SJSA1 (cell line): ENCODE measurements at regions not wholly inside any gene's neighbourhood (a gene's known extent, or its start where the extent isn't known, plus 50 kb on each side); places are given as distances from the start of the nearest gene placed in this dataset.

ENCODE experiments used
- DNase-seq, 2 experiments: peaks; one replicate each; pipeline ENCODE4 v3.0.0-alpha.2; 2015 to 2020; ENCODE audit warnings: low spot score in 2 of 2, low read depth in 1 of 2
- H3K27ac ChIP-seq: fragments of 250-450 bp; sonication (Bioruptor Pico); 2 replicates; pipeline ENCODE4 v1.5.1; 2020; ENCODE audit warnings: mild to moderate bottlenecking, moderate library complexity
- H3K27me3 ChIP-seq: fragments of 250-450 bp; sonication (Bioruptor Pico); replicated peaks from 2 replicates; pipeline ENCODE4 v1.5.1; 2020; ENCODE audit warnings: mild to moderate bottlenecking, moderate library complexity
- H3K36me3 ChIP-seq: fragments of 250-450 bp; sonication (Bioruptor Pico); 2 replicates; pipeline ENCODE4 v1.5.1; 2020; ENCODE audit warnings: mild to moderate bottlenecking
- H3K4me1 ChIP-seq: fragments of 250-450 bp; sonication (Bioruptor Pico); replicated peaks from 2 replicates; pipeline ENCODE4 v1.6.1; 2021; ENCODE audit warnings: mild to moderate bottlenecking
- H3K4me3 ChIP-seq: fragments of 250-450 bp; sonication (Bioruptor Pico); 2 replicates; pipeline ENCODE4 v1.5.1; 2020; ENCODE audit warnings: mild to moderate bottlenecking
- H3K9me3 ChIP-seq: fragments of 250-450 bp; sonication (Bioruptor Pico); replicated peaks from 2 replicates; pipeline ENCODE4 v1.5.1; 2020; ENCODE audit warnings: mild to moderate bottlenecking

DNA sequence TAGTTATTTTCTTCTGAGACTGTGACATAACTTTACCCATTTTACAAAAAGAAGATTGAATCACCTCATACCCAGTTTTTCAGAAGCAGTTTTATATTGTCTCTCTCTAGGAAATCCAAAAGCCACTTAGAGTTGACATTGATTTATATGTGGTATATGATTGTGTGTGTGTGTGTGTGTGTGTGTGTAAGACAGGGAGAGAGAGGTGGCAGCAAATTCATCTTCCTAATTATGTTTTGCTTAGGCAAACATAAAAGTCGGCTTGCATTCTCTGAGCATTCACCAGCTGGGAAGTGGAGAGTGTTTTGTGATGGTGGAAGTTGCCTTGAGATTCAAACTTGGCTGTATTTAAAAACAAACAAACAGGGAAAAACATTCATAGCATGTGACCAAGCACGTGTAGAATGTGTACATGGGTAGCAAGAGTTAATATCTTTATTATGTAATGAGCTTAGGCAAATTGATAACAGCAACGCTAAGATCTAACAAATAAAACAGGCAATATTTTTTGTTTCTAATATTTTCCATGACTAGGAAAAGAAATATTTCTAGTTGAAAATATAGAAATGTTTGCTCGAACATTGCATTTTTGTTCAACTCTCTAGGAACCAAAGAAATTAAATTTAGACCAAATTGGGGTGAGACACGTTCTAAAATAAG is 64.4 kb upstream of the IGF1R start:
- Histone ChIP-seq H3K4me1 (no peaks in the 10 kb centered on the region), H3K36me3 (no peaks in the 10 kb centered on the region), H3K27me3 (peaks cover 62% of the 10 kb centered on the region), H3K9me3 (no peaks in the 10 kb centered on the region), H3K4me3 (no peak overlapping the region), H3K27ac (no peak overlapping the region)
- DNase-seq, result no peak

DNA sequence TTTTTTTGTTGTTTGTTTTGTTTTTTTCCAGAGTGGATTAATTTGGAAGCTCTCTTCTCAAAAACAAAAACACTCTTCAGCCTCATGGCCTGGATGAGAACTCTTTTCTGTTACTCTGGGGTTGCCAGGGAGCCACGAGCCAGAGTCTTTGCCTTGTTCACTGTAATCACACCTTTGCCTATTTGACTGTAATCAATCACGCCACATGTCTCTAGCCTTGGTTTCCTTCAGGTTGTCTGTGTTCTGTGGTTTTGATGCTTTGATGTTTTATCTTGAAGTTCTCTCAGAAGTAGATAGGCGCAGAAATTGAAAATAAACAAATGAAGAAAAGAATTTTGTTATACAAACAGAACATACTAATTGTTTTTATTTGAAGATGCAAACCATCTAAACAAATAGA is 62.3 kb upstream of the IGF1R start:
- H3K36me3 ChIP-seq, result no peaks in the 10 kb centered on the region
- no peaks in the 10 kb centered on the region for H3K4me1 ChIP-seq
- peak in 1 of 2 experiments; percentile 5 for DNase-seq

DNA sequence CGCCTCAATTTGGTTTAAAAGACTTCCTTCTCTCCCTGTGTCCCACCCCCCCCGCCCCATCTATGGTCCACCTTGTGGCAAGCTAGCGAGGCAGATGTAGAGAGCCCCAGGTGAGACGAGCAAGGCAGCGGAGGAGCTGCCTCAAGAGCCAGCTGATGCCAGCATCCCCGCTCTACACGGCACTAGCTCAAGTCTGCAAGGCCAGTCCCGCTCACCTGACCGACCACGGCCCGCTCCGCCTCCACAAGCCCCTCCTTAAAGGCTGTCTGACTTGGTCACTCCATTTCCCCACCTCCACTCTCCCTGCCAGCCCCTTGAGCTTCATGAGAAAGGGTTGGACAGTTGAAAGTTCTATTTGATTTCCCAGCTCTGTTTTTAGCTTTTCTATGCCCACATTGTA is 56.2 kb upstream of the IGF1R start:
- Histone ChIP-seq H3K36me3 (no peaks in the 10 kb centered on the region), H3K27ac (no peak overlapping the region)

More for the DNA sequence above, 62.3 kb upstream of the IGF1R start:
- peaks cover 62% of the 10 kb centered on the region for H3K27me3 ChIP-seq
- no peak overlapping the region for H3K4me3 ChIP-seq
- H3K9me3 ChIP-seq, result no peaks in the 10 kb centered on the region
- H3K27ac ChIP-seq, result no peak overlapping the region

DNA sequence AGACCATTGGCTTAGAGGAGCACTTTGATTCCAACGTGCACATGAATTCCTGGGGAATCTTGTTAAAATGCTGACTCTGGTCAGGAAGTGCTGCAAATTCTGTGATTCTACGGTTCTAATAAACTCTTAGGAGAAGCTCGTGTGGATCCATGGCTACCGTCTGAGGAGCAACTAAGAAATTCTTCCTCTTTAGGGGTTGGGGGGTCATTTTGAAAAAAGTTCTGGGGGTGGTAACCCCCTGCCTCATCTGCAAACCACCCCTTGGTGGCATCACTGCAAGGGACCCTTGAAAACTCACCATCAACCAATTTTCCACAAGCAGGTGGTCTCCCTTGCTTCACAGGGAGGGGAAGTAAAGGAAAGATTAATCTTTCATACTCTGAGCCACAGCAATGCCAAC is 52.2 kb upstream of the IGF1R start:
- Histone ChIP-seq H3K4me3 (no peak overlapping the region), H3K4me1 (peaks cover 12% of the 10 kb centered on the region; the same call in 1 of the 2 replicates), H3K9me3 (no peaks in the 10 kb centered on the region), H3K36me3 (no peaks in the 10 kb centered on the region), H3K27me3 (peaks cover 22% of the 10 kb centered on the region), H3K27ac (no peak overlapping the region)
- peak in 1 of 2 experiments; percentile 5 for DNase-seq

More for the DNA sequence above, 56.2 kb upstream of the IGF1R start:
- Histone ChIP-seq H3K27me3 (peaks cover 29% of the 10 kb centered on the region), H3K4me3 (no peak overlapping the region), H3K4me1 (0 out of 2 replicates have a peak, but pooled peaks cover 4% of the 10 kb centered on the region), H3K9me3 (no peaks in the 10 kb centered on the region)
- DNase-seq, result peak in 1 of 2 experiments; percentile 36

DNA sequence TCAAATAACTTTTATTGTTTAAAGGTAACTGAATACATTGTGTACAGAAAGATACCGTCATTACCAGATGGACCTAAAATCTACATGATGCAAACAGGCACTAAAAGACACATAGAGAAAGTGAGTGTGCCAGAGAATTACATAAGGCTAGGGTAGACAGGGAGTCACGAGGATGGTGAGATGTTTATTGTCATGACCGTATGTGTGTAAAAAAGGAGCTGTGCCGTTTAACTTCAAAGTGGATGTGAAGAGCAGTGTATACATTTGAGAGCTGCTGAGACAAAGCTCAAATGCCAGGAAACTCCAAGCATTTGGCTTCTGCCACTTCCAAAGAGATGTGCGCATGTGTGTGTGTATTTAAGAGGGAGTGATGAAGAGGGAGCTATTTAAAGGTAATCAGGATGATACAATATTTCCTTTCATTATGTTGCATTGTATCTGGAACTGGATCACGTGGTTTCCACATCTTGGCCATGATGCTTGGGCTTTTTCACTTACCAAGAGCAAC is 51.4 kb upstream of the IGF1R start:
- Histone ChIP-seq H3K4me3 (no peak overlapping the region), H3K27me3 (peaks cover 18% of the 10 kb centered on the region), H3K4me1 (peaks cover 12% of the 10 kb centered on the region; the same call in 1 of the 2 replicates), H3K9me3 (no peaks in the 10 kb centered on the region), H3K36me3 (no peaks in the 10 kb centered on the region), H3K27ac (no peak overlapping the region)
- no peak for DNase-seq

DNA sequence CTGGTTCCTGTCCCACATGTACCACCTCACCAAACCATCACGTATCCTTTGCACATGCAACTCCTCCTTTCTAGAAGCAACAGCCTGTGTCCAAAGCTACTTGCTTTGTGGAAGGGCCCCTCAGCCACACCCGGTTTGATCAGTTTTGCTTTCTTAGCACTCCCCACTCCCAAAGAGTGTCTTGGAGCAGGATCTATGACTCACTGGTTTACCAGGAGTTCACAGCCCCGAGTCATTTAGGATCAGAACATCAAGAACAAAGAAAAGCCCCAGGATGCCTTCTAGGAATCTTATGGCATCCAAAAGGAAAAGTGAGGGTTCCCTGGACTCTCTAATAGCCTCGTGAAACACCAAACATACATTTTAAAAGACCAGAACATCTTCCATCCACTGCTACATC is 50.7 kb upstream of the IGF1R start:
- Histone ChIP-seq H3K4me1 (peaks cover 12% of the 10 kb centered on the region; the same call in 1 of the 2 replicates), H3K4me3 (no peak overlapping the region), H3K36me3 (no peaks in the 10 kb centered on the region), H3K27me3 (peaks cover 18% of the 10 kb centered on the region), H3K27ac (no peak overlapping the region), H3K9me3 (no peaks in the 10 kb centered on the region)
- peak in 1 of 2 experiments; percentile 25 for DNase-seq
